Endothelial cell (in vitro differentiated cells): ENCODE measurements at regions not wholly inside any gene's neighbourhood (a gene's known extent, or its start where the extent isn't known, plus 50 kb on each side); places are given as distances from the start of the nearest gene placed in this dataset.

Experiments used
- DNase-seq: peaks from one replicate; pipeline ENCODE4 v3.0.0; 2021; ENCODE audit warnings: low spot score
- H3K27ac Mint-ChIP-seq: one replicate; pipeline ENCODE4 v1.8.0; 2021; ENCODE audit warnings: mixed read lengths, inconsistent platforms; ENCODE audit not compliant: unreplicated experiment
- H3K27me3 Mint-ChIP-seq: one replicate; pipeline ENCODE4 v1.8.0; 2021; ENCODE audit warnings: mild to moderate bottlenecking, moderate library complexity, mixed read lengths, inconsistent platforms; ENCODE audit not compliant: unreplicated experiment
- H3K36me3 Mint-ChIP-seq: one replicate; pipeline ENCODE4 v1.8.0; 2021; ENCODE audit warnings: mild to moderate bottlenecking, low read depth, mixed read lengths, inconsistent platforms; ENCODE audit not compliant: unreplicated experiment
- H3K4me1 Mint-ChIP-seq: one replicate; pipeline ENCODE4 v1.8.0; 2021; ENCODE audit warnings: mild to moderate bottlenecking, mixed read lengths, inconsistent platforms; ENCODE audit not compliant: unreplicated experiment
- H3K4me3 Mint-ChIP-seq: one replicate; pipeline ENCODE4 v1.8.0; 2021; ENCODE audit warnings: mild to moderate bottlenecking, mixed read lengths, inconsistent platforms; ENCODE audit not compliant: unreplicated experiment
- H3K9me3 Mint-ChIP-seq: one replicate; pipeline ENCODE4 v1.8.0; 2021; ENCODE audit warnings: mixed read lengths, inconsistent platforms; ENCODE audit not compliant: unreplicated experiment
- TF ChIP-seq, protein P1 (sequence below): fragments of 200-600 bp; sonication (generic); IDR thresholded peaks from one replicate; pipeline ENCODE4 v1.5.0; 2021; ENCODE audit warnings: antibody characterized with exemption; ENCODE audit not compliant: unreplicated experiment

DNA sequence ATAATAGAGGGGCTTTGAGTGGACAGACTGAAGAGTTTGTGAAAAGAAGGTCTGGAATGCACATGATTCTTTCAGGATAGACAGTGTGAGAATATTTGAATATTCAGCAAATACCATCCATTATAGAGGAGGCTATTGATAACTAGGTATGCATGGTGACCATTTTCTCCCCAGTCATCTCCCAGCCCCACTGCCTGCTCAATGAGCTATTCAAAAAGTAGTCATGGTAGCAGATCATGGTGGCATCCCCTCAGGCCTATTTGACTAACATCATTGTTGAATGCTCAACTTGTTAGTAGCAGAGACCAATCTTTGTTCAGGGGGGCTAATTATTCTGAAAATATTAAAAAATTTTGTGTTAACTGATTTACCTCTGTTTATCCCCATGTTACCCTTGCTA is 311.6 kb downstream of the S1PR1 start:
- H3K36me3 Mint-ChIP-seq, result no peaks in the 10 kb centered on the region
- no peak overlapping the region for H3K4me3 Mint-ChIP-seq
- H3K4me1 Mint-ChIP-seq, result peaks cover 3% of the 10 kb centered on the region
- no peaks in the 10 kb centered on the region for H3K9me3 Mint-ChIP-seq
- H3K27ac Mint-ChIP-seq, result no peak overlapping the region
- TF ChIP-seq, protein P1, sequence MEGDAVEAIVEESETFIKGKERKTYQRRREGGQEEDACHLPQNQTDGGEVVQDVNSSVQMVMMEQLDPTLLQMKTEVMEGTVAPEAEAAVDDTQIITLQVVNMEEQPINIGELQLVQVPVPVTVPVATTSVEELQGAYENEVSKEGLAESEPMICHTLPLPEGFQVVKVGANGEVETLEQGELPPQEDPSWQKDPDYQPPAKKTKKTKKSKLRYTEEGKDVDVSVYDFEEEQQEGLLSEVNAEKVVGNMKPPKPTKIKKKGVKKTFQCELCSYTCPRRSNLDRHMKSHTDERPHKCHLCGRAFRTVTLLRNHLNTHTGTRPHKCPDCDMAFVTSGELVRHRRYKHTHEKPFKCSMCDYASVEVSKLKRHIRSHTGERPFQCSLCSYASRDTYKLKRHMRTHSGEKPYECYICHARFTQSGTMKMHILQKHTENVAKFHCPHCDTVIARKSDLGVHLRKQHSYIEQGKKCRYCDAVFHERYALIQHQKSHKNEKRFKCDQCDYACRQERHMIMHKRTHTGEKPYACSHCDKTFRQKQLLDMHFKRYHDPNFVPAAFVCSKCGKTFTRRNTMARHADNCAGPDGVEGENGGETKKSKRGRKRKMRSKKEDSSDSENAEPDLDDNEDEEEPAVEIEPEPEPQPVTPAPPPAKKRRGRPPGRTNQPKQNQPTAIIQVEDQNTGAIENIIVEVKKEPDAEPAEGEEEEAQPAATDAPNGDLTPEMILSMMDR, result no peak
- no peak for DNase-seq
- H3K27me3 Mint-ChIP-seq, result no peaks in the 10 kb centered on the region

DNA sequence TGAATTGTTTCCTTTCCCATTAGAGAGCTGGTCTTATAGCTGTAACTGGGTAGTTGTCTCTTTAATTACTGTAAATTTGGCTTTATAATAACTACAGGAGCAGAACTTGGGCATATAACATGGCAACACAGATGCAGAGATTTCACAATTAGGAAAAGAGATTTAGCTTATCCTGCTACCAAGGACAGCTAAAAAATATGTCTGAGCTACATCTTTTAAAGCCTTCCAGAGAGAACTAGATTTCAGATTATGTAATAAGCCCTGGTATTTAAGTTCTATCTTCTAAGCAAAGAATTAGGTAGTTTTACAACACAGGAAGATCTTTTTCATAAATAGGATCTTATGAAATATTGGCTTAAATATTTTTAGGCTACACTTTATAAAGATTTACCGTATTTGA is 313.8 kb downstream of the S1PR1 start:
- no peaks in the 10 kb centered on the region for H3K4me1 Mint-ChIP-seq
- no peak overlapping the region for H3K27ac Mint-ChIP-seq
- no peak for DNase-seq
- no peaks in the 10 kb centered on the region for H3K36me3 Mint-ChIP-seq
- TF ChIP-seq, protein P1, result no peak
- no peaks in the 10 kb centered on the region for H3K9me3 Mint-ChIP-seq
- H3K27me3 Mint-ChIP-seq, result no peaks in the 10 kb centered on the region
- no peak overlapping the region for H3K4me3 Mint-ChIP-seq

DNA sequence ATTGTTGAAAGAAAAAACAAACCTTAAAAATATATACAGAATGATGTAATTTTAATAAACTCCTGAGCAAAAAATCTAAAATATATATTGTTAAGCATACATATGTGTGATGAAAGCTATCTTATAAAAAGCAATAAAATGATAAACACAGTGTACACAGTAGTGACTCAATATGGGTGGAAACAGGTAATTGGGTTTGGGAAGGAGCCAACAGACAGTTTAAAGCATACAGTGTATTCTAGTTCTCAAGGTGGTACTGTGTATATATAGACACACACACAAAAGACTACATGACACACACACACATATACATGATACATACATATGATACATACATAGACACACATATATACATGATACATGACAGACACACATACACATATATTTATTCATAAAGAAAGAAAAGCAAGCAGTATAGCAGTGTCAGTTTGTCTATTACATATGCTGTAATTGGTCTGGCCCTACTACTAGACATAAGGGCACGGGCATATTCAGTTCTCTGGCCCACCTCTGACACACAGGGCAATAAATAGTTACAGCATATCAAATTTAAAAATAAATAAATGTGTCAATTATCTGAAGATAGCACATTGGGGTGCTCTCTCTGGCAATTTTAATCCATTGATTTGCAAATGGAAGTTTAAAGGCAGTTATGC is 330.2 kb downstream of the S1PR1 start:
- H3K36me3 Mint-ChIP-seq, result no peaks in the 10 kb centered on the region
- H3K27me3 Mint-ChIP-seq, result no peaks in the 10 kb centered on the region

DNA sequence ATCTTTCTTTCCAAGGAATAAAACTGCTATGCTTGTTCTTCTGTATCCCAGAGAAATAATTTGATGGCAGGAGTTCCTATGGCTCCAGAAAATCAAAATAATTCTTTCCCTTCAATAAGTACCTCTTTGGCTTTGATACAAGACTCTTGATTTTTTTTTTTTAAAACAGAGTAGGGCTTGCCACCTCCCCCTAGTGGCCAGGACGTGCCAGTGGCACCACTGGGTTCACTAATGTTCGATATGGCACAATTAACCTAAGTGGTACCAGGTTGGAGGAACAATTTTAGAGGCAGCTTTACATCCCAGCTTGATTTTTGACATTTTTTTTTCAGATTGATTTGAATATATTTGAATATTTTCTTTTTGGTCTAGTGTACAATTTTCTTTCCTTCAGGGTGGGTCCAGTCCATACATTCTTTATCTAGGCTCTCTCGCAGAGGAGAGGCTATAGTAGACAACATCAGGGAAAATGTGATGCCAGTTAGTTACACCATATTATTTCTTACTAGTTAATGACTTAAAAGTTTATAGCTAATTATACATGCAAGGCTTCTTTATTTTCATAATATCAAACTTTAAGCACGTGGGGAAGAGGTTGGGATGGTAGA is 330.9 kb downstream of the S1PR1 start:
- DNase-seq, result peak; percentile 51
- Mint-ChIP-seq H3K4me1 (no peaks in the 10 kb centered on the region), H3K9me3 (no peaks in the 10 kb centered on the region), H3K36me3 (no peaks in the 10 kb centered on the region), H3K4me3 (no peak overlapping the region), H3K27me3 (no peaks in the 10 kb centered on the region), H3K27ac (no peak overlapping the region)
- TF ChIP-seq, protein P1, result peak; percentile 94

More for the DNA sequence above, 330.2 kb downstream of the S1PR1 start:
- H3K4me3 Mint-ChIP-seq, result no peak overlapping the region
- TF ChIP-seq, protein P1, result no peak
- no peaks in the 10 kb centered on the region for H3K4me1 Mint-ChIP-seq
- no peak for DNase-seq
- no peak overlapping the region for H3K27ac Mint-ChIP-seq
- H3K9me3 Mint-ChIP-seq, result no peaks in the 10 kb centered on the region

DNA sequence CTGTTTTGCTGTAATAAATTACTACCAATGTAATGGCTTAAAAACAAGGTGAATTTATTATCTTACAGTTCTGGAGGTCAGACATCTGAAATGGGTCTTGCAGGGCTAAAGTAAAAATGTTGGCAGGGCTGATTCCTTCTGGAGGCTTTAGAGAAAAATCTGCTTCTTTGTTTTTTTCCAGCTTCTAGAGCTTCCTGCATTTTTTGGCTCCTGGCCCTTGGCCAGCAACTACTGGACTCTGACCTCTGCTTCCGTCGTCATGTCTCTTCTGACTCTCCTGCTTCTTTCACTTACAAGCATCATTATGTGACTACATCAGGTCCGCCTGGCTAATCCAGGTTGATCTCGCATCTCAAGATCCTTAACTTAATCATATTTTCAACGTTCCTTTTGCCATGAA is 350.9 kb downstream of the S1PR1 start:
- TF ChIP-seq, protein P1, result no peak
- H3K27me3 Mint-ChIP-seq, result no peaks in the 10 kb centered on the region
- H3K27ac Mint-ChIP-seq, result no peak overlapping the region
- no peaks in the 10 kb centered on the region for H3K9me3 Mint-ChIP-seq
- H3K4me3 Mint-ChIP-seq, result no peak overlapping the region
- no peak for DNase-seq
- H3K36me3 Mint-ChIP-seq, result no peaks in the 10 kb centered on the region
- H3K4me1 Mint-ChIP-seq, result no peaks in the 10 kb centered on the region
